ENCODE measurements at regions not wholly inside any gene's neighbourhood (a gene's known extent, or its start where the extent isn't known, plus 50 kb on each side); places are given as distances from the start of the nearest gene placed in this dataset.
"Not testable (repeated sequence)": the region's sequence is repeated elsewhere in the genome, so short reads cannot be mapped to it uniquely, and the experiment has no call there.

DNA sequence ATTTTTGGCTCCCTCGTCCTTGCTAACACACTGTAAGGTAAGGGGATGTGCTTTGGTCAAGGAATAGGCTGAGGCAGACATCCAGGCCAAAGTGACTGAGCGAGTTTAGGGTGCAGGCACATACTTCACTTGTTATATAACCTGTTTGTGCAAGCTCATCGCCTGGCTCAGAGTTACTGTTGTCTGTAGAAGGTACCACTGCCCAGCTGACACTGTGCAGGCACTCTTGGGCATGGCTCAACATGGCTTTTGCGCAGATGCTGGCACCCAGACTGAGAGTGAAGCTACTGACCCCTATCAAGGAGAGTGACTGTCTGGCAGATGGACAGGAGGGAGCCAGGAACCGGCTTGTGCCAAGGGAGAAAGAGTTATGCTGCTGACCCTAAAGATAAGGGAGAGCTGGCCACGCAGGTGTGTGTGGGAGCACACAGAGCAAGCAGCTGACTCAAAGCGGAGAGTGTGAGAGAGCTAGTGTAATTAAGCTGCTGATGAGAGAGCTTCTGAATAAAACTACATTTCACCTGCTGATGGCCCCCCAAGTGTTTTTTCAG is 307.3 kb upstream of the USP24 start:
- no peak overlapping the region for H3K27ac ChIP-seq (ENCODE audit: low read length)
- no peak for DNase-seq
- H3K27me3 ChIP-seq (ENCODE audit: control insufficient read depth, insufficient read depth, low read length) = peaks cover 2% of the 10 kb centered on the region
- WGBS (ENCODE audit: insufficient coverage) = 77% methylated on average over 6 of the region's 7 CpGs
- H3K4me3 ChIP-seq (ENCODE audit: low read length) = no peak overlapping the region
- H3K4me1 ChIP-seq (ENCODE audit: control insufficient read depth, insufficient read depth, low read length) = peaks cover 3% of the 10 kb centered on the region
- H3K9me3 ChIP-seq (replicated peaks; ENCODE audit: control insufficient read depth, low read depth, low read length) = no peaks in the 10 kb centered on the region
- H3K36me3 ChIP-seq (ENCODE audit: control insufficient read depth, insufficient read depth, low read length) = no peaks in the 10 kb centered on the region

GRCh38 chr1:55520861-55521260 is 305.7 kb upstream of the USP24 start:
- WGBS (ENCODE audit: insufficient coverage) = 92% methylated on average over 2 of the region's 2 CpGs
- Histone ChIP-seq H3K4me3 (ENCODE audit: low read length) (no peak overlapping the region), H3K27me3 (ENCODE audit: control insufficient read depth, insufficient read depth, low read length) (peaks cover 2% of the 10 kb centered on the region), H3K9me3 (replicated peaks; ENCODE audit: control insufficient read depth, low read depth, low read length) (no peaks in the 10 kb centered on the region), H3K27ac (ENCODE audit: low read length) (no peak overlapping the region), H3K4me1 (ENCODE audit: control insufficient read depth, insufficient read depth, low read length) (peaks cover 3% of the 10 kb centered on the region), H3K36me3 (ENCODE audit: control insufficient read depth, insufficient read depth, low read length) (no peaks in the 10 kb centered on the region)
- DNase-seq = no peak

- H3K27me3 ChIP-seq (ENCODE audit: control insufficient read depth, insufficient read depth, low read length) = peaks cover 2% of the 10 kb centered on the region
- H3K4me1 ChIP-seq (ENCODE audit: control insufficient read depth, insufficient read depth, low read length) = peaks cover 3% of the 10 kb centered on the region
- no peak overlapping the region for H3K27ac ChIP-seq (ENCODE audit: low read length)
- H3K36me3 ChIP-seq (ENCODE audit: control insufficient read depth, insufficient read depth, low read length) = no peaks in the 10 kb centered on the region
- WGBS (ENCODE audit: insufficient coverage) = 71% methylated on average over 1 of the region's 6 CpGs
- H3K9me3 ChIP-seq (replicated peaks; ENCODE audit: control insufficient read depth, low read depth, low read length) = no peaks in the 10 kb centered on the region
- no peak overlapping the region for H3K4me3 ChIP-seq (ENCODE audit: low read length)
- DNase-seq = no peak
These were observed 304.9 kb upstream of the USP24 start for GRCh38 chr1:55519937-55520683.

GRCh38 chr1:55519276-55519675 is 304.1 kb upstream of the USP24 start:
- no peaks in the 10 kb centered on the region for H3K36me3 ChIP-seq (ENCODE audit: control insufficient read depth, insufficient read depth, low read length)
- DNase-seq = no peak
- WGBS (ENCODE audit: insufficient coverage) = no CpG with 5 or more reads among the region's 1 CpG
- no peak overlapping the region for H3K4me3 ChIP-seq (ENCODE audit: low read length)
- no peaks in the 10 kb centered on the region for H3K9me3 ChIP-seq (replicated peaks; ENCODE audit: control insufficient read depth, low read depth, low read length)
- peaks cover 3% of the 10 kb centered on the region for H3K4me1 ChIP-seq (ENCODE audit: control insufficient read depth, insufficient read depth, low read length)
- peaks cover 2% of the 10 kb centered on the region for H3K27me3 ChIP-seq (ENCODE audit: control insufficient read depth, insufficient read depth, low read length)
- H3K27ac ChIP-seq (ENCODE audit: low read length) = no peak overlapping the region

GRCh38 chr1:55517036-55517435 is 301.9 kb upstream of the USP24 start:
- H3K27ac ChIP-seq (ENCODE audit: low read length) = no peak overlapping the region
- H3K4me3 ChIP-seq (ENCODE audit: low read length) = no peak overlapping the region
- WGBS (ENCODE audit: insufficient coverage) = no CpG with 5 or more reads among the region's 5 CpGs
- H3K27me3 ChIP-seq (ENCODE audit: control insufficient read depth, insufficient read depth, low read length) = peaks cover 2% of the 10 kb centered on the region
- H3K9me3 ChIP-seq (replicated peaks; ENCODE audit: control insufficient read depth, low read depth, low read length) = no peaks in the 10 kb centered on the region
- DNase-seq = no peak
- H3K4me1 ChIP-seq (ENCODE audit: control insufficient read depth, insufficient read depth, low read length) = peaks cover 3% of the 10 kb centered on the region
- H3K36me3 ChIP-seq (ENCODE audit: control insufficient read depth, insufficient read depth, low read length) = no peaks in the 10 kb centered on the region

- not testable (repeated sequence) for H3K9me3 ChIP-seq (replicated peaks; ENCODE audit: control insufficient read depth, low read depth, low read length); H3K36me3 ChIP-seq (ENCODE audit: control insufficient read depth, insufficient read depth, low read length); H3K27ac ChIP-seq (ENCODE audit: low read length); H3K27me3 ChIP-seq (ENCODE audit: control insufficient read depth, insufficient read depth, low read length); DNase-seq; H3K4me3 ChIP-seq (ENCODE audit: low read length); H3K4me1 ChIP-seq (ENCODE audit: control insufficient read depth, insufficient read depth, low read length)
- no CpG with 5 or more reads among the region's 4 CpGs for WGBS (ENCODE audit: insufficient coverage)
These were observed 299.4 kb upstream of the USP24 start for GRCh38 chr1:55514571-55514970.

DNA sequence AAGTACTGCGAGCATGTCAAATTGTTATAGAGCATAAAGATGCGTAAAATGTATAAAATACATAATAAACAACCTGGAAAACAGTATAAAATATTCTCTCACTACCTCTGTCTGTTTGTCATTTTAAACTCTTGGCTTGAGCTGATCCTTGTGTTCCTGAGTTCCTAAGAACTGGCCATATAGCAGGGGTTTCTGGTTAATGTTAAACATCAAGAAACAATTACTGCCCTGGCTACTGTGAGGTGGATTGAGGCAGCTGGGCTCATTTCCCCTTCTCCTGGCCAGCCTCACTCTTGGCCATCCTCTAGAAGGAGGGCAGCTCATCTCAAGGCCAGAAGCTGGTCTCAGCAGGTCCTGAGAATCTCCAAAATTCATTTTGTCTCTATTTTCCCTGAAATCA is 297.3 kb upstream of the USP24 start:
- H3K4me3 ChIP-seq (ENCODE audit: low read length) = no peak overlapping the region
- H3K4me1 ChIP-seq (ENCODE audit: control insufficient read depth, insufficient read depth, low read length) = no peaks in the 10 kb centered on the region
- WGBS (ENCODE audit: insufficient coverage) = no CpG with 5 or more reads among the region's 2 CpGs
- H3K9me3 ChIP-seq (replicated peaks; ENCODE audit: control insufficient read depth, low read depth, low read length) = no peaks in the 10 kb centered on the region
- H3K27ac ChIP-seq (ENCODE audit: low read length) = no peak overlapping the region
- DNase-seq = peak; percentile 51
- H3K27me3 ChIP-seq (ENCODE audit: control insufficient read depth, insufficient read depth, low read length) = peaks cover under 1% of the 10 kb centered on the region
- H3K36me3 ChIP-seq (ENCODE audit: control insufficient read depth, insufficient read depth, low read length) = no peaks in the 10 kb centered on the region

DNA sequence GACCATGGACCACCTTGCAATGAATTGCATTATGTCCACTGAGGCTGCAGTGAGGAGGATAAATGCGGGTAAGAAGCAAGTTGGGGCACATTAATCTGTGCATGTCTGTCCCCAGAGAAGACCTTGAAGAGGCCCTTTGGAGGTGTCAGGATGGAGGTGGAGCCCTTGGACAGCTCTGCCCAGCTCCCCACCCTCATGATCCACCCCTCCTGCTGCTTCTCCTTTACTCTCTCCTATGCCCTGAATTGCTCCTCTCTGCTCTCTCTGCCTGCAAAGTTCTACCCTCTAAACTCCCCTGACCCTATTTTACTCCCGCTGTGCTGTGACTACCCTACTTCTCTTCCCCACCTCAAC is 292.4 kb upstream of the USP24 start:
- Histone ChIP-seq H3K27me3 (ENCODE audit: control insufficient read depth, insufficient read depth, low read length) (no peaks in the 10 kb centered on the region), H3K9me3 (replicated peaks; ENCODE audit: control insufficient read depth, low read depth, low read length) (no peaks in the 10 kb centered on the region), H3K4me1 (ENCODE audit: control insufficient read depth, insufficient read depth, low read length) (peaks cover 4% of the 10 kb centered on the region), H3K27ac (ENCODE audit: low read length) (no peak overlapping the region), H3K36me3 (ENCODE audit: control insufficient read depth, insufficient read depth, low read length) (no peaks in the 10 kb centered on the region), H3K4me3 (ENCODE audit: low read length) (no peak overlapping the region)
- no peak for DNase-seq
- WGBS (ENCODE audit: insufficient coverage) = 88% methylated on average over 1 of the region's 2 CpGs

DNA sequence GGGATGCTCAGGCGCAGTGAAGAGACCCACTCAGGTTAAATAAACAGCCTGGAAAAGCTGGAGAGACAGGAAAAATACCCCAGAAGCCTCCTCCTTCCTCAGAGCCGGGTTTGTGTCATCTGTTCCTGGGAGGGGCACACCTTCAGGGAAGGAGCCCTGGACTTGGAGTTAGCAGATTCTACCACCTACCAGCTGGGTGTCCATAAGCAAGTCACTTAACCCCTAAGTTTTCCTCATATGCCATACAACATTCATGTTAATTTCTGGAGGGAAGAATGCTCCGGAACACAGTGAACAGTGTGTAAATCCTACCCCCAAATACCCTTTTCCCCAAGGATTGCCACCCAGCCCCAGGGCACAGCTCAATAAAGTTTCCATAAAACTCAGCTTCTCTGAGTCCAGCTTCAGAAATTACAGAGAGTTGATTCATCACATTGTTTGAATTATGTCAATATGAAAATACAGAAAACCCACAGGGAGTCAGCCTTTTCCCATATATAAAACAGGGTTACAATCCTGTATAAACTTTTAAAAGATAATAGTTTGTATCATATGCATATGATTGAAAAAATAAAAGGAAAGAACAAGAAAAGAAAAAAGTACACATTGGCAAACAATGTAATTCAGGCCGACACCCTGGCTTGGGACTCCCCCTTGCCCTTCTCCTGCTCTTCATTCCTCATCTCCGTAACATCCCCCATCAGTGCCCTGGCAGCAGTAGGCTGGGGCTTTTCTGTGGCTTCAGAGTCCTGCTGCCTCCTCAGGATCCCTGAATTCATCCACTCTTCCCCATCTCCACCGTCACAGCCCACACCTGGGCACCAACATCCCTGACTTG is 291.8 kb upstream of the USP24 start:
- WGBS (ENCODE audit: insufficient coverage) = 63% methylated on average over 4 of the region's 6 CpGs
- peak; percentile 46 for DNase-seq
- Histone ChIP-seq H3K27me3 (ENCODE audit: control insufficient read depth, insufficient read depth, low read length) (no peaks in the 10 kb centered on the region), H3K27ac (ENCODE audit: low read length) (no peak overlapping the region), H3K4me3 (ENCODE audit: low read length) (no peak overlapping the region), H3K9me3 (replicated peaks; ENCODE audit: control insufficient read depth, low read depth, low read length) (no peaks in the 10 kb centered on the region), H3K36me3 (ENCODE audit: control insufficient read depth, insufficient read depth, low read length) (no peaks in the 10 kb centered on the region), H3K4me1 (ENCODE audit: control insufficient read depth, insufficient read depth, low read length) (peaks cover 4% of the 10 kb centered on the region)

- no peaks in the 10 kb centered on the region for H3K27me3 ChIP-seq (ENCODE audit: control insufficient read depth, insufficient read depth, low read length)
- peaks cover 4% of the 10 kb centered on the region for H3K4me1 ChIP-seq (ENCODE audit: control insufficient read depth, insufficient read depth, low read length)
- H3K27ac ChIP-seq (ENCODE audit: low read length) = no peak overlapping the region
- no peak overlapping the region for H3K4me3 ChIP-seq (ENCODE audit: low read length)
- no peak for DNase-seq
- H3K36me3 ChIP-seq (ENCODE audit: control insufficient read depth, insufficient read depth, low read length) = no peaks in the 10 kb centered on the region
- no peaks in the 10 kb centered on the region for H3K9me3 ChIP-seq (replicated peaks; ENCODE audit: control insufficient read depth, low read depth, low read length)
These were observed 290.2 kb upstream of the USP24 start for GRCh38 chr1:55505326-55505725.
